GM10248 (cell line): ENCODE measurements at regions not wholly inside any gene's neighbourhood (a gene's known extent, or its start where the extent isn't known, plus 50 kb on each side); places are given as distances from the start of the nearest gene placed in this dataset.

Experiments
- CTCF ChIA-PET: fragments of 300-600 bp; sonication (Branson Sonifier 250); formaldehyde crosslinking; extraction: SDS; loops from one replicate; lab custom pipeline; 2021; ENCODE audit warnings: antibody characterized with exemption; lab: Yijun Ruan, JAX
- POLR2A ChIA-PET: fragments of 350-650 bp; sonication (Branson Sonifier 250); formaldehyde crosslinking; extraction: SDS; loops from one replicate; lab custom pipeline; 2020; ENCODE audit warnings: antibody characterized with exemption; lab: Yijun Ruan, JAX
- DNase-seq: peaks from one replicate; pipeline ENCODE4 v3.0.0; 2012; ENCODE audit errors: extremely low spot score
- CTCF ChIP-seq: IDR thresholded peaks from 2 replicates; pipeline ENCODE4 v1.5.1; 2012; ENCODE audit warnings: mild to moderate bottlenecking, low read depth; ENCODE audit errors: extremely low read depth, missing control alignments, control extremely low read depth

DNA sequence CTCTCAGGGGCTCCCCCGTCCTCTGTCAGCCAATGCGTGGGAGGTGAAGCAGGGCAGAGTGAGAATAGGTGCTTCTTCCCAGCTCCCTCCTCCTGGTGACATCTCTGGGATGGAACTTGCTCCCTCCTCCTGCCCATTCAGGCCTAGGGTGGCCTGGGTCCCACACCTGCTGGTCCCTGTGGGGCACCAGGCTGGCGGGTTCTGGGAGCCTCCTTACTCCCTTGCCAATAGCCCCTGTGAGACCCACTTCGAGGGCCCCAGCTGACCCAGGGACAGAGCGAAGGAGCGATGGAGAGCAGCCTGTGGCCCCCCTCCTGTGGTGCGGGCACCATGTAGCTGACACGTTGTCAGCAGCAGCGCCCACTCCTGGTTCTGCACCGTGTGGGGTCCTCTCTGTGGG lies 512.6 kb downstream of the GLRX3 start:
- CTCF ChIA-PET: no interaction called here
- no peak for TF ChIP-seq CTCF
- POLR2A ChIA-PET: no interaction called here
- DNase-seq: no peak

DNA sequence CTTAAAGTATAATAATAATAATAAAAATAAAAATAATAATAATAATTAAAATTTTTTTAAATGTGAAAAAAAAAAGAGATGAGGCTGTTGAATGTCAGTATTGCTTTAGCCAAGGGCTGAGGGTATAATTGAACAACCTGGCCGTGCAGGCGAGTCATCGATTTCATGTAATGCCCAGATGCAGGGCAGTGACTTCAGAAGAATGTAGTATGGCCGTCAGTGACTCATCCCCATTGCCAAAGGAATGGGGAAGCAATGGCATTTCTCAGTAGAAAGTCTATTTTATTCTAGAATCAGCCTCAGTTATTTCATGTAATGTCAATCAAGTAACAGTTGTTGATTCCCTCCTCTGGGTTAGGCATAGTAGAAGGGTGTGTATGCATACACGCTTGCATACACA lies 516.4 kb downstream of the GLRX3 start:
- TF ChIP-seq CTCF: no peak
- CTCF ChIA-PET: no interaction called here
- POLR2A ChIA-PET: no interaction called here
- DNase-seq: no peak

GRCh38 chr10:130652964-130653578 lies 516.9 kb downstream of the GLRX3 start:
- DNase-seq: no peak
- ChIA-PET POLR2A (no interaction called here), CTCF (no interaction called here)
- no peak for TF ChIP-seq CTCF

DNA sequence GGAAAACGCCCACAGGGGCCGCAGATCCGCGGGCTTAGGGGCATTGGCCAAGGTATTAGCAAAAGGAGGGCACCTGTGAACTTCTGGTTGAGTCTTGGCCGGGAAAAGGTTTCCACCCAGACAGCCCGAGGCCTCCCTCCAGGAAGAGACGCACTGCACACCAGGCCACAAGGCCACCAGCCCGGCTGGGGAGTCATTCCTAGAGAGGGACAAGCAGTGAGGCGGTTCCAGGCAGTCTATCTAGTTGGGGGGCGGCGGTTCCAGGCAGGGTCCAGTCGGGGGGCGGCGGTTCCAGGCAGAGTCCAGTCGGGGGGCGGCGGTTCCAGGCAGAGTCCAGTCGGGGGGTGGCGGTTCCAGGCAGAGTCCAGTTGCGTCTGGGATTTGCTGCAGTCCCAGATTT lies 518.5 kb downstream of the GLRX3 start:
- DNase-seq: no peak
- TF ChIP-seq CTCF: no peak
- ChIA-PET CTCF (no interaction called here), POLR2A (no interaction called here)

GRCh38 chr10:130655313-130656186 lies 519.4 kb downstream of the GLRX3 start:
- ChIA-PET POLR2A (no interaction called here), CTCF (no interaction called here)
- no peak for TF ChIP-seq CTCF
- DNase-seq: no peak

DNA sequence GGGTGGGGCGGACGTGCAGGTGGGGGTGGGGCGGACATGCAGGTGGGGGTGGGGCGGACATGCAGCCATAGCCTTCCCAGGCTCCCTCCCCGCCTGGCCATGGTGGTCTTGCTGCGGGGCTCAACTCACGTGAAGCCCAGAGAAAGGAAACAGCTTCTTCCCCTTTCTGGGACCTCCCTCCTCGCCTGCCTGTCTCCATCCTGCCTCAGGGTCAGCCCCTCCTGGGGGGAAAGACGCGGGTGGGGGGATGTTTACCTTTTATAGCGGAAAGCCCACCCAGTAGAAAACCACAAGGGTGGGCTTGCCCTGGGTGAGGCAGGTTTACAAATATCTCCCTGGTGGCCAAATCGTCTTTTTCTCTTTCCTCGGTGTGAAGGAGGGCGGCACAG lies 520.0 kb downstream of the GLRX3 start:
- TF ChIP-seq CTCF: no peak
- ChIA-PET CTCF (no interaction called here), POLR2A (no interaction called here)
- no peak for DNase-seq
